Astrocyte (in vitro differentiated cells and primary cell): ENCODE measurements at regions not wholly inside any gene's neighbourhood (a gene's known extent, or its start where the extent isn't known, plus 50 kb on each side); places are given as distances from the start of the nearest gene placed in this dataset.

Experiments
- DNase-seq: peaks from one replicate; pipeline ENCODE4 v3.0.0-alpha.2; 2010; ENCODE audit warnings: low read depth
- FAIRE-seq: peaks from 2 replicates; lab custom pipeline; 2011; peaks lifted over from hg19 to GRCh38; lab: Jason Lieb, UNC
- H2AFZ ChIP-seq: 2 replicates; pipeline ENCODE4 v1.6.0; 2012; ENCODE audit warnings: low read depth, low read length, inconsistent platforms
- H3K27ac ChIP-seq: 2 replicates; pipeline ENCODE4 v1.5.1; 2011; ENCODE audit warnings: low read depth, low read length, inconsistent platforms
- H3K27me3 ChIP-seq: 2 replicates; pipeline ENCODE4 v1.6.0; 2011; ENCODE audit warnings: low read length, inconsistent platforms; ENCODE audit not compliant: insufficient read depth
- H3K36me3 ChIP-seq: 2 replicates; pipeline ENCODE4 v1.5.1; 2011; ENCODE audit warnings: low read length, inconsistent platforms; ENCODE audit not compliant: insufficient read depth
- H3K4me1 ChIP-seq: 2 replicates; pipeline ENCODE4 v1.5.1; 2011; ENCODE audit warnings: low read length, inconsistent platforms; ENCODE audit not compliant: insufficient read depth
- H3K4me2 ChIP-seq: 2 replicates; pipeline ENCODE4 v1.6.0; 2012; ENCODE audit warnings: low read length, inconsistent platforms
- H3K4me3 ChIP-seq: 2 replicates; pipeline ENCODE4 v1.5.1; 2011; ENCODE audit warnings: low read depth, mild to moderate bottlenecking, low read length, inconsistent platforms; ENCODE audit not compliant: insufficient read depth
- H3K79me2 ChIP-seq: 2 replicates; pipeline ENCODE4 v1.6.0; 2012; ENCODE audit warnings: mild to moderate bottlenecking, low read length, inconsistent platforms; ENCODE audit not compliant: insufficient read depth
- H3K9ac ChIP-seq: 2 replicates; pipeline ENCODE4 v1.6.0; 2012; ENCODE audit warnings: mild to moderate bottlenecking, low read length, inconsistent platforms
- H3K9me3 ChIP-seq: 2 replicates; pipeline ENCODE4 v1.5.1; 2012; ENCODE audit warnings: low read depth, mild to moderate bottlenecking, low read length, inconsistent platforms; ENCODE audit not compliant: insufficient read depth
- H4K20me1 ChIP-seq: 2 replicates; pipeline ENCODE4 v1.6.0; 2012; ENCODE audit warnings: low read length, inconsistent platforms; ENCODE audit not compliant: insufficient read depth
- H3K27ac Mint-ChIP-seq: one replicate; pipeline ENCODE4 v1.8.0; 2021; ENCODE audit warnings: mild to moderate bottlenecking, mixed read lengths; ENCODE audit not compliant: unreplicated experiment
- H3K27me3 Mint-ChIP-seq: one replicate; pipeline ENCODE4 v1.8.0; 2021; ENCODE audit warnings: low read depth, mixed read lengths; ENCODE audit not compliant: unreplicated experiment
- H3K36me3 Mint-ChIP-seq: one replicate; pipeline ENCODE4 v1.8.0; 2021; ENCODE audit warnings: low read depth, mixed read lengths; ENCODE audit not compliant: unreplicated experiment
- H3K4me1 Mint-ChIP-seq: one replicate; pipeline ENCODE4 v1.8.0; 2021; ENCODE audit warnings: low read depth, mixed read lengths; ENCODE audit not compliant: unreplicated experiment
- H3K4me3 Mint-ChIP-seq: one replicate; pipeline ENCODE4 v1.8.0; 2021; ENCODE audit warnings: mild to moderate bottlenecking, moderate library complexity, mixed read lengths; ENCODE audit not compliant: unreplicated experiment
- H3K9me3 Mint-ChIP-seq: one replicate; pipeline ENCODE4 v1.8.0; 2021; ENCODE audit warnings: mild to moderate bottlenecking, mixed read lengths; ENCODE audit not compliant: unreplicated experiment
- EZH2 ChIP-seq: IDR thresholded peaks from 2 replicates; pipeline ENCODE4 v1.6.1; 2012; ENCODE audit warnings: mild to moderate bottlenecking, low read length, inconsistent platforms; ENCODE audit not compliant: insufficient read depth
- TF ChIP-seq, protein P1 (sequence below): IDR thresholded peaks from 2 replicates; pipeline ENCODE4 v1.5.1; 2011; ENCODE audit warnings: low read depth, mild to moderate bottlenecking, inconsistent platforms, low read length, moderate library complexity; ENCODE audit not compliant: insufficient read depth

DNA sequence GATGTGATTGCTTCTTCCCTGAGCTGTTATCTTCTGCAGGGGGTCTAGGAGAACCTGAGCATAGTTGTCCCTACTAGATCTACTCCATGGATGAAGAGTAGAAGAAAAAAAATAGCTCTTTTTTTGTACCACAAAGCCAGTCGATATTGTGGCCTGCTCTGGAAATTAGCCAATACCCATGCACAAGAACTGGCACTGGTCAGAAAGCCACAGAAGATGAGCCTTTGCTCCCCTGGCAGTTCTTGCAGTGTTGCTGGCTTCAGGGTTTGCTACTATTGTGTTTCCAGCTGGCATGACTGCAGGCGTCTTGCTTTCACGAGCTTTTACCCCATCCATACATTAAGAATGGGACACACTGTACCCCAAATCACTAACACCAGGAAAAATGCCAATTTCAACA lies 547.7 kb upstream of the KLF12 start:
- TF ChIP-seq, protein P1, sequence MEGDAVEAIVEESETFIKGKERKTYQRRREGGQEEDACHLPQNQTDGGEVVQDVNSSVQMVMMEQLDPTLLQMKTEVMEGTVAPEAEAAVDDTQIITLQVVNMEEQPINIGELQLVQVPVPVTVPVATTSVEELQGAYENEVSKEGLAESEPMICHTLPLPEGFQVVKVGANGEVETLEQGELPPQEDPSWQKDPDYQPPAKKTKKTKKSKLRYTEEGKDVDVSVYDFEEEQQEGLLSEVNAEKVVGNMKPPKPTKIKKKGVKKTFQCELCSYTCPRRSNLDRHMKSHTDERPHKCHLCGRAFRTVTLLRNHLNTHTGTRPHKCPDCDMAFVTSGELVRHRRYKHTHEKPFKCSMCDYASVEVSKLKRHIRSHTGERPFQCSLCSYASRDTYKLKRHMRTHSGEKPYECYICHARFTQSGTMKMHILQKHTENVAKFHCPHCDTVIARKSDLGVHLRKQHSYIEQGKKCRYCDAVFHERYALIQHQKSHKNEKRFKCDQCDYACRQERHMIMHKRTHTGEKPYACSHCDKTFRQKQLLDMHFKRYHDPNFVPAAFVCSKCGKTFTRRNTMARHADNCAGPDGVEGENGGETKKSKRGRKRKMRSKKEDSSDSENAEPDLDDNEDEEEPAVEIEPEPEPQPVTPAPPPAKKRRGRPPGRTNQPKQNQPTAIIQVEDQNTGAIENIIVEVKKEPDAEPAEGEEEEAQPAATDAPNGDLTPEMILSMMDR: no peak
- no peak for TF ChIP-seq EZH2
- no peak overlapping the region for H3K4me2 ChIP-seq
- H3K27ac Mint-ChIP-seq: no peak overlapping the region
- H3K36me3 ChIP-seq: no peaks in the 10 kb centered on the region
- FAIRE-seq: no peak
- no peaks in the 10 kb centered on the region for H3K27me3 ChIP-seq
- H4K20me1 ChIP-seq: no peaks in the 10 kb centered on the region
- H3K9ac ChIP-seq: no peak overlapping the region
- peaks cover 3% of the 10 kb centered on the region for H3K9me3 ChIP-seq
- no peaks in the 10 kb centered on the region for H3K4me1 Mint-ChIP-seq
- no peak overlapping the region for H2AFZ ChIP-seq
- no peaks in the 10 kb centered on the region for H3K27me3 Mint-ChIP-seq
- peaks cover 2% of the 10 kb centered on the region for H3K9me3 Mint-ChIP-seq
- no peak for DNase-seq
- no peak overlapping the region for H3K27ac ChIP-seq
- no peaks in the 10 kb centered on the region for H3K36me3 Mint-ChIP-seq
- H3K4me3 ChIP-seq: no peak overlapping the region
- H3K79me2 ChIP-seq: no peaks in the 10 kb centered on the region
- H3K4me1 ChIP-seq: no peaks in the 10 kb centered on the region
- no peak overlapping the region for H3K4me3 Mint-ChIP-seq

- DNase-seq (no peak), FAIRE-seq (no peak)
- Mint-ChIP-seq H3K27ac (no peak overlapping the region), H3K27me3 (no peaks in the 10 kb centered on the region), H3K36me3 (no peaks in the 10 kb centered on the region), H3K9me3 (no peaks in the 10 kb centered on the region), H3K4me3 (no peak overlapping the region), H3K4me1 (no peaks in the 10 kb centered on the region)
- no peaks in the 10 kb centered on the region for H3K36me3 ChIP-seq
- TF ChIP-seq, protein P1: no peak
- TF ChIP-seq EZH2: no peak
- no peaks in the 10 kb centered on the region for H4K20me1 ChIP-seq
- no peak overlapping the region for H3K4me3 ChIP-seq
- no peak overlapping the region for H3K4me2 ChIP-seq
- H3K79me2 ChIP-seq: no peaks in the 10 kb centered on the region
- no peak overlapping the region for H2AFZ ChIP-seq
- no peak overlapping the region for H3K9ac ChIP-seq
- no peaks in the 10 kb centered on the region for H3K9me3 ChIP-seq
- H3K27me3 ChIP-seq: no peaks in the 10 kb centered on the region
- H3K4me1 ChIP-seq: no peaks in the 10 kb centered on the region
- H3K27ac ChIP-seq: no peak overlapping the region
Observed at GRCh38 chr13:74678308-74678965, 544.2 kb upstream of the KLF12 start.

DNA sequence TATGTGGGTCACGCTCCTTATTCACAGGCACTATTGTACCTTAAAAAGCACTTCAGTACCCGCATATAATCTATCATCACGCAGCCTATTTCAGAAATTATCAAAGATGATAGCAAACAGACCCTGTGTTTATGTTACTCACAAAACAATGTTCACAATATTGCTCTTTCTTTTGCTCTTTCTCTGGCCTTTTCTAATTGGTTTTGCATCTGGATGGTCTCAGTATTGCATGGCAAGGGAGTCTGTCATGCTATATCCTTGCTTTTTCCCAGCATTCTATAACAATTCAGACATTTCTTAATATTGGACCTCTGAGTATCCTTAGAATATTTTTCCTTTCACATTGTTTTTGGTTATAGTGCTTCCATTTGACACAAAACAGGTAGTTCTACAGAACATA lies 541.8 kb upstream of the KLF12 start:
- Histone ChIP-seq H3K9me3 (no peaks in the 10 kb centered on the region), H3K9ac (no peak overlapping the region), H3K27me3 (no peaks in the 10 kb centered on the region), H3K4me2 (no peak overlapping the region), H3K27ac (no peak overlapping the region), H3K36me3 (no peaks in the 10 kb centered on the region), H3K4me1 (no peaks in the 10 kb centered on the region), H3K4me3 (no peak overlapping the region), H3K79me2 (no peaks in the 10 kb centered on the region), H2AFZ (no peak overlapping the region), H4K20me1 (no peaks in the 10 kb centered on the region)
- no peaks in the 10 kb centered on the region for H3K4me1 Mint-ChIP-seq
- H3K9me3 Mint-ChIP-seq: no peaks in the 10 kb centered on the region
- no peaks in the 10 kb centered on the region for H3K27me3 Mint-ChIP-seq
- no peak for DNase-seq
- no peak overlapping the region for H3K27ac Mint-ChIP-seq
- TF ChIP-seq EZH2: no peak
- TF ChIP-seq, protein P1: no peak
- no peak overlapping the region for H3K4me3 Mint-ChIP-seq
- FAIRE-seq: no peak
- H3K36me3 Mint-ChIP-seq: no peaks in the 10 kb centered on the region
